GM23338 (cell line): ENCODE measurements at regions not wholly inside any gene's neighbourhood (a gene's known extent, or its start where the extent isn't known, plus 50 kb on each side); places are given as distances from the start of the nearest gene placed in this dataset.

Experiments
- ATAC-seq: fragments of 200-7000 bp; cut with Tn5 transposase; 3 replicates; pipeline ENCODE4 v1.9.1; 2020
- DNase-seq: peaks from one replicate; pipeline ENCODE4 v3.0.0-alpha.2; 2015; ENCODE audit warnings: low spot score
- H2AFZ ChIP-seq: fragments of 200-600 bp; sonication (generic); 2 replicates; pipeline ENCODE4 v1.8.0; 2016; ENCODE audit warnings: antibody characterized with exemption, mild to moderate bottlenecking, moderate library complexity
- H3F3A ChIP-seq: fragments of 200-600 bp; sonication (generic); replicated peaks from 2 replicates; pipeline ENCODE4 v1.8.0; 2017; ENCODE audit warnings: antibody characterized with exemption, mixed run types, low read depth
- H3K27ac ChIP-seq: fragments of 200-600 bp; sonication (generic); 2 replicates; pipeline ENCODE4 v1.6.1; 2016; ENCODE audit warnings: low read depth
- H3K27me3 ChIP-seq: fragments of 200-600 bp; sonication (generic); 2 replicates; pipeline ENCODE4 v1.8.0; 2016; ENCODE audit warnings: mild to moderate bottlenecking, mixed run types, moderate library complexity; ENCODE audit not compliant: insufficient read depth
- H3K36me3 ChIP-seq: fragments of 200-600 bp; sonication (generic); 2 replicates; pipeline ENCODE4 v1.8.0; 2016; ENCODE audit warnings: mild to moderate bottlenecking; ENCODE audit not compliant: insufficient read depth
- H3K4me1 ChIP-seq: fragments of 200-600 bp; sonication (generic); 2 replicates; pipeline ENCODE4 v1.8.0; 2016; ENCODE audit warnings: mild to moderate bottlenecking, moderate library complexity; ENCODE audit not compliant: insufficient read depth
- H3K4me2 ChIP-seq: fragments of 200-600 bp; sonication (generic); 2 replicates; pipeline ENCODE4 v1.7.1; 2017; ENCODE audit warnings: mixed run types
- H3K4me3 ChIP-seq: fragments of 200-600 bp; sonication (generic); 2 replicates; pipeline ENCODE4 v1.6.1; 2016; ENCODE audit warnings: mixed run types
- H3K79me2 ChIP-seq: fragments of 200-600 bp; sonication (generic); replicated peaks from 2 replicates; pipeline ENCODE4 v1.8.0; 2017; ENCODE audit warnings: mild to moderate bottlenecking; ENCODE audit not compliant: insufficient read depth
- H3K9me2 ChIP-seq: fragments of 200-600 bp; sonication (generic); 2 replicates; pipeline ENCODE4 v1.8.0; 2017; ENCODE audit not compliant: insufficient read depth
- H4K20me1 ChIP-seq: fragments of 200-600 bp; sonication (generic); replicated peaks from 2 replicates; pipeline ENCODE4 v1.8.0; 2017; ENCODE audit warnings: mild to moderate bottlenecking; ENCODE audit not compliant: insufficient read depth
- H3K27ac Mint-ChIP-seq: 2 replicates; pipeline ENCODE4 v1.8.0; 2020; ENCODE audit warnings: inconsistent platforms, mild to moderate bottlenecking, moderate library complexity, mixed read lengths
- H3K27me3 Mint-ChIP-seq: 3 replicates; pipeline ENCODE4 v1.8.0; 2022; ENCODE audit warnings: low read depth, mild to moderate bottlenecking, moderate library complexity, mixed read lengths, inconsistent platforms; ENCODE audit not compliant: insufficient read depth, poor library complexity
- H3K36me3 Mint-ChIP-seq: 3 replicates; pipeline ENCODE4 v1.8.0; 2021; ENCODE audit warnings: low read depth, mild to moderate bottlenecking, inconsistent platforms, moderate library complexity, mixed read lengths
- H3K4me1 Mint-ChIP-seq: 3 replicates; pipeline ENCODE4 v1.8.0; 2020; ENCODE audit warnings: mild to moderate bottlenecking, inconsistent platforms, mixed read lengths
- H3K4me3 Mint-ChIP-seq: 3 replicates; pipeline ENCODE4 v1.8.0; 2021; ENCODE audit warnings: moderate library complexity, mild to moderate bottlenecking, inconsistent platforms, mixed read lengths
- H3K9me3 Mint-ChIP-seq: 3 replicates; pipeline ENCODE4 v1.8.0; 2020; ENCODE audit warnings: moderate library complexity, mild to moderate bottlenecking, inconsistent platforms, mixed read lengths
- EZH2 ChIP-seq: fragments of 200-600 bp; sonication (generic); IDR thresholded peaks from one replicate; pipeline ENCODE4 v1.8.0; 2017; ENCODE audit warnings: antibody characterized with exemption, mild to moderate bottlenecking, low read depth; ENCODE audit not compliant: unreplicated experiment
- EZH2phosphoT487 ChIP-seq: fragments of 200-600 bp; sonication (generic); IDR thresholded peaks from one replicate; pipeline ENCODE4 v1.8.1; 2018; ENCODE audit warnings: antibody characterized with exemption; ENCODE audit not compliant: unreplicated experiment
- ZNF331 ChIP-seq: fragments of 250-450 bp; sonication (Bioruptor Pico); IDR thresholded peaks from 2 replicates; pipeline ENCODE4 v1.5.0; 2020; ENCODE audit warnings: low read depth, mild to moderate bottlenecking, moderate library complexity
- TF ChIP-seq, protein P1 (sequence below), 2 experiments: fragments of 200-600 bp in 1 of 2; sonication (generic) in 1 of 2; conservative IDR thresholded peaks; 2 replicates each; pipeline versions ENCODE4 v1.5.1 to v1.6.1; 2016 to 2017; ENCODE audit warnings: antibody characterized with exemption in 2 of 2, low read depth in 2 of 2, mild to moderate bottlenecking in 2 of 2, moderate library complexity in 1 of 2
- TF ChIP-seq, protein P2 (sequence below): fragments of 250-450 bp; sonication (Bioruptor Pico); IDR thresholded peaks from 2 replicates; pipeline ENCODE4 v1.5.0; 2020; ENCODE audit warnings: mild to moderate bottlenecking, moderate library complexity

DNA sequence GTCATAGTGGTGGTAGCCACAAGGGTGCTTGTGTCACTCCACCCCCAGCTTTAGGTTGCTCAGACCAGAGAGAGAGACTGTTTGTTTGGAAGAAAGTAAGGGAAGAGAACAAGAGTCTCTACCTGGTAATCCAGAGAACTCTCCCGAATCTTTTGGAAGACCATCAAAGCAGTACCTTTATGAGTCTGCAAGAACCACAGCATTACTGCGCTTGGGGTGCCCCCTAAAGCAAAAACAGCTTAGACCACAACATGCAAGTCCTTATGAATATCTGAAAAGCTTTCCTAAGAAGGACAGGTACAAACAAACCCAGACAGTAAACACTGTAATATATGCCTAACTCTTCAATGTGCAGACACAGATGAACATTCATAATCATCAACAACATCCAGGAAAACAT lies 1398.6 kb upstream of the C9orf72 start:
- Histone ChIP-seq H3K79me2 (no peaks in the 10 kb centered on the region), H3K4me1 (peaks cover 38% of the 10 kb centered on the region), H2AFZ (no peak overlapping the region), H3K9me2 (0 out of 2 replicates have a peak, but pooled peaks cover 8% of the 10 kb centered on the region), H3K4me3 (no peak overlapping the region), H4K20me1 (no peaks in the 10 kb centered on the region), H3K4me2 (no peak overlapping the region), H3K27me3 (no peaks in the 10 kb centered on the region), H3F3A (no peaks in the 10 kb centered on the region), H3K36me3 (no peaks in the 10 kb centered on the region), H3K27ac (no peak overlapping the region)
- Mint-ChIP-seq H3K4me1 (peaks cover 53% of the 10 kb centered on the region), H3K27ac (peak overlapping the region; percentile 56; the same call in 1 of the 2 replicates), H3K4me3 (no peak overlapping the region), H3K36me3 (peaks cover 30% of the 10 kb centered on the region), H3K9me3 (peaks cover 18% of the 10 kb centered on the region), H3K27me3 (peaks cover 4% of the 10 kb centered on the region)
- TF ChIP-seq EZH2phosphoT487 (no peak), ZNF331 (no peak), EZH2 (no peak)
- TF ChIP-seq, protein P1, sequence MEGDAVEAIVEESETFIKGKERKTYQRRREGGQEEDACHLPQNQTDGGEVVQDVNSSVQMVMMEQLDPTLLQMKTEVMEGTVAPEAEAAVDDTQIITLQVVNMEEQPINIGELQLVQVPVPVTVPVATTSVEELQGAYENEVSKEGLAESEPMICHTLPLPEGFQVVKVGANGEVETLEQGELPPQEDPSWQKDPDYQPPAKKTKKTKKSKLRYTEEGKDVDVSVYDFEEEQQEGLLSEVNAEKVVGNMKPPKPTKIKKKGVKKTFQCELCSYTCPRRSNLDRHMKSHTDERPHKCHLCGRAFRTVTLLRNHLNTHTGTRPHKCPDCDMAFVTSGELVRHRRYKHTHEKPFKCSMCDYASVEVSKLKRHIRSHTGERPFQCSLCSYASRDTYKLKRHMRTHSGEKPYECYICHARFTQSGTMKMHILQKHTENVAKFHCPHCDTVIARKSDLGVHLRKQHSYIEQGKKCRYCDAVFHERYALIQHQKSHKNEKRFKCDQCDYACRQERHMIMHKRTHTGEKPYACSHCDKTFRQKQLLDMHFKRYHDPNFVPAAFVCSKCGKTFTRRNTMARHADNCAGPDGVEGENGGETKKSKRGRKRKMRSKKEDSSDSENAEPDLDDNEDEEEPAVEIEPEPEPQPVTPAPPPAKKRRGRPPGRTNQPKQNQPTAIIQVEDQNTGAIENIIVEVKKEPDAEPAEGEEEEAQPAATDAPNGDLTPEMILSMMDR (conservative IDR thresholded peaks at IDR 0.05; ENCODE audit: low read depth in 2 of 2): peak in 1 of 2 experiments; percentile 39; a peak in 1 of 4 replicates
- TF ChIP-seq, protein P2, sequence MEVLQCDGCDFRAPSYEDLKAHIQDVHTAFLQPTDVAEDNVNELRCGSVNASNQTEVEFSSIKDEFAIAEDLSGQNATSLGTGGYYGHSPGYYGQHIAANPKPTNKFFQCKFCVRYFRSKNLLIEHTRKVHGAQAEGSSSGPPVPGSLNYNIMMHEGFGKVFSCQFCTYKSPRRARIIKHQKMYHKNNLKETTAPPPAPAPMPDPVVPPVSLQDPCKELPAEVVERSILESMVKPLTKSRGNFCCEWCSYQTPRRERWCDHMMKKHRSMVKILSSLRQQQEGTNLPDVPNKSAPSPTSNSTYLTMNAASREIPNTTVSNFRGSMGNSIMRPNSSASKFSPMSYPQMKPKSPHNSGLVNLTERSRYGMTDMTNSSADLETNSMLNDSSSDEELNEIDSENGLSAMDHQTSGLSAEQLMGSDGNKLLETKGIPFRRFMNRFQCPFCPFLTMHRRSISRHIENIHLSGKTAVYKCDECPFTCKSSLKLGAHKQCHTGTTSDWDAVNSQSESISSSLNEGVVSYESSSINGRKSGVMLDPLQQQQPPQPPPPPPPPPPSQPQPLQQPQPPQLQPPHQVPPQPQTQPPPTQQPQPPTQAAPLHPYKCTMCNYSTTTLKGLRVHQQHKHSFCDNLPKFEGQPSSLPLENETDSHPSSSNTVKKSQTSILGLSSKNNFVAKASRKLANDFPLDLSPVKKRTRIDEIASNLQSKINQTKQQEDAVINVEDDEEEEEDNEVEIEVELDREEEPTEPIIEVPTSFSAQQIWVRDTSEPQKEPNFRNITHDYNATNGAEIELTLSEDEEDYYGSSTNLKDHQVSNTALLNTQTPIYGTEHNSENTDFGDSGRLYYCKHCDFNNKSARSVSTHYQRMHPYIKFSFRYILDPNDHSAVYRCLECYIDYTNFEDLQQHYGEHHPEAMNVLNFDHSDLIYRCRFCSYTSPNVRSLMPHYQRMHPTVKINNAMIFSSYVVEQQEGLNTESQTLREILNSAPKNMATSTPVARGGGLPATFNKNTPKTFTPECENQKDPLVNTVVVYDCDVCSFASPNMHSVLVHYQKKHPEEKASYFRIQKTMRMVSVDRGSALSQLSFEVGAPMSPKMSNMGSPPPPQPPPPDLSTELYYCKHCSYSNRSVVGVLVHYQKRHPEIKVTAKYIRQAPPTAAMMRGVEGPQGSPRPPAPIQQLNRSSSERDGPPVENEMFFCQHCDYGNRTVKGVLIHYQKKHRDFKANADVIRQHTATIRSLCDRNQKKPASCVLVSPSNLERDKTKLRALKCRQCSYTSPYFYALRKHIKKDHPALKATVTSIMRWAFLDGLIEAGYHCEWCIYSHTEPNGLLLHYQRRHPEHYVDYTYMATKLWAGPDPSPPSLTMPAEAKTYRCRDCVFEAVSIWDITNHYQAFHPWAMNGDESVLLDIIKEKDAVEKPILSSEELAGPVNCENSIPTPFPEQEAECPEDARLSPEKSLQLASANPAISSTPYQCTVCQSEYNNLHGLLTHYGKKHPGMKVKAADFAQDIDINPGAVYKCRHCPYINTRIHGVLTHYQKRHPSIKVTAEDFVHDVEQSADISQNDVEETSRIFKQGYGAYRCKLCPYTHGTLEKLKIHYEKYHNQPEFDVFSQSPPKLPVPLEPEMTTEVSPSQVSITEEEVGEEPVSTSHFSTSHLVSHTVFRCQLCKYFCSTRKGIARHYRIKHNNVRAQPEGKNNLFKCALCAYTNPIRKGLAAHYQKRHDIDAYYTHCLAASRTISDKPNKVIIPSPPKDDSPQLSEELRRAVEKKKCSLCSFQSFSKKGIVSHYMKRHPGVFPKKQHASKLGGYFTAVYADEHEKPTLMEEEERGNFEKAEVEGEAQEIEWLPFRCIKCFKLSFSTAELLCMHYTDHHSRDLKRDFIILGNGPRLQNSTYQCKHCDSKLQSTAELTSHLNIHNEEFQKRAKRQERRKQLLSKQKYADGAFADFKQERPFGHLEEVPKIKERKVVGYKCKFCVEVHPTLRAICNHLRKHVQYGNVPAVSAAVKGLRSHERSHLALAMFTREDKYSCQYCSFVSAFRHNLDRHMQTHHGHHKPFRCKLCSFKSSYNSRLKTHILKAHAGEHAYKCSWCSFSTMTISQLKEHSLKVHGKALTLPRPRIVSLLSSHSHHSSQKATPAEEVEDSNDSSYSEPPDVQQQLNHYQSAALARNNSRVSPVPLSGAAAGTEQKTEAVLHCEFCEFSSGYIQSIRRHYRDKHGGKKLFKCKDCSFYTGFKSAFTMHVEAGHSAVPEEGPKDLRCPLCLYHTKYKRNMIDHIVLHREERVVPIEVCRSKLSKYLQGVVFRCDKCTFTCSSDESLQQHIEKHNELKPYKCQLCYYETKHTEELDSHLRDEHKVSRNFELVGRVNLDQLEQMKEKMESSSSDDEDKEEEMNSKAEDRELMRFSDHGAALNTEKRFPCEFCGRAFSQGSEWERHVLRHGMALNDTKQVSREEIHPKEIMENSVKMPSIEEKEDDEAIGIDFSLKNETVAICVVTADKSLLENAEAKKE (CRISPR knock-in tag): no peak
- ATAC-seq (no peak), DNase-seq (no peak)
